IMR-90 (cell line): ENCODE measurements at regions not wholly inside any gene's neighbourhood (a gene's known extent, or its start where the extent isn't known, plus 50 kb on each side); places are given as distances from the start of the nearest gene placed in this dataset.
"Not testable (repeated sequence)": the region's sequence is repeated elsewhere in the genome, so short reads cannot be mapped to it uniquely, and the experiment has no call there.

ENCODE experiments used
- ATAC-seq: fragments of 200-7000 bp; cut with Tn5 transposase; 2 replicates; pipeline ENCODE4 v1.9.1; 2020; ENCODE audit warnings: low read depth, mild to moderate bottlenecking, moderate library complexity
- BruUV-seq: library from RNA; stranded (reverse); fragments of 400-500 nt; replicated peaks from 2 replicates; lab custom pipeline; 2021; lab: Mats Ljungman, UMichigan
- CTCF ChIA-PET: fragments of 300-600 bp; formaldehyde crosslinking; extraction: SDS; loops from one replicate; lab custom pipeline; 2021; ENCODE audit warnings: antibody characterized with exemption; lab: Yijun Ruan, JAX
- POLR2A ChIA-PET: fragments of 300-600 bp; sonication (Branson Sonifier 250); formaldehyde crosslinking; loops from one replicate; lab custom pipeline; 2022; ENCODE audit warnings: antibody characterized with exemption; ENCODE audit not compliant: unreplicated experiment; lab: Charles Lee
- DNase-seq: peaks from one replicate; pipeline ENCODE4 v3.0.0; 2013
- H2AFZ ChIP-seq: replicated peaks from 2 replicates; pipeline ENCODE3; 2013; ENCODE audit warnings: low read length, mild to moderate bottlenecking; ENCODE audit not compliant: poor library complexity
- H2AK5ac ChIP-seq: 2 replicates; pipeline ENCODE4 v1.6.1; 2013; ENCODE audit warnings: low read depth, low read length, inconsistent platforms
- H2AK9ac ChIP-seq: replicated peaks from 2 replicates; pipeline ENCODE3; 2013; ENCODE audit warnings: mild to moderate bottlenecking, low read depth, low read length, moderate library complexity; ENCODE audit not compliant: poor library complexity
- H2BK120ac ChIP-seq: 2 replicates; pipeline ENCODE4 v1.6.1; 2013; ENCODE audit warnings: low read depth, low read length, inconsistent platforms
- H2BK15ac ChIP-seq: 3 replicates; pipeline ENCODE4 v1.6.1; 2013; ENCODE audit warnings: low read depth, low read length, inconsistent platforms
- H2BK20ac ChIP-seq: 2 replicates; pipeline ENCODE4 v1.6.1; 2013; ENCODE audit warnings: low read depth, mild to moderate bottlenecking, inconsistent platforms, low read length, moderate library complexity
- H2BK5ac ChIP-seq: 2 replicates; pipeline ENCODE4 v1.6.1; 2013; ENCODE audit warnings: mild to moderate bottlenecking, low read depth, low read length, inconsistent platforms; ENCODE audit not compliant: poor library complexity, severe bottlenecking
- H3K14ac ChIP-seq: replicated peaks from 2 replicates; pipeline ENCODE4 v1.6.1; 2013; ENCODE audit warnings: low read depth, low read length, inconsistent platforms
- H3K18ac ChIP-seq: 2 replicates; pipeline ENCODE4 v1.6.1; 2013; ENCODE audit warnings: low read depth, low read length, control low read depth
- H3K23ac ChIP-seq: 2 replicates; pipeline ENCODE4 v1.6.1; 2013; ENCODE audit warnings: low read depth, low read length, inconsistent platforms
- H3K27ac ChIP-seq: 2 replicates; pipeline ENCODE4 v1.5.1; 2013; ENCODE audit warnings: mild to moderate bottlenecking, control low read depth, low read length; ENCODE audit not compliant: insufficient read depth
- H3K27me3 ChIP-seq: 2 replicates; pipeline ENCODE4 v1.6.1; 2013; ENCODE audit warnings: low read length; ENCODE audit not compliant: control insufficient read depth, insufficient read depth
- H3K36me3 ChIP-seq: 2 replicates; pipeline ENCODE4 v1.6.1; 2013; ENCODE audit warnings: low read length, mixed read lengths; ENCODE audit not compliant: control insufficient read depth, insufficient read depth
- H3K4ac ChIP-seq: 2 replicates; pipeline ENCODE4 v1.6.1; 2013; ENCODE audit warnings: low read depth, low read length, inconsistent platforms
- H3K4me1 ChIP-seq: 2 replicates; pipeline ENCODE4 v1.6.1; 2013; ENCODE audit warnings: low read length, mixed read lengths; ENCODE audit not compliant: control insufficient read depth, insufficient read depth
- H3K4me2 ChIP-seq: 2 replicates; pipeline ENCODE4 v1.6.1; 2013; ENCODE audit warnings: low read depth, mild to moderate bottlenecking, control low read depth, low read length, moderate library complexity
- H3K4me3 ChIP-seq: 2 replicates; pipeline ENCODE4 v1.5.1; 2013; ENCODE audit warnings: low read depth, mild to moderate bottlenecking, control low read depth, low read length, moderate library complexity; ENCODE audit not compliant: insufficient read depth
- H3K56ac ChIP-seq: 2 replicates; pipeline ENCODE4 v1.6.1; 2013; ENCODE audit warnings: low read length, inconsistent platforms; ENCODE audit not compliant: insufficient read depth; ENCODE audit errors: extremely low read depth
- H3K79me1 ChIP-seq, 2 experiments: 2 replicates each; pipeline ENCODE4 v1.6.1; 2013; ENCODE audit warnings: low read length in 2 of 2, inconsistent platforms in 1 of 2, low read depth in 1 of 2
- H3K9ac ChIP-seq: 2 replicates; pipeline ENCODE4 v1.6.1; 2013; ENCODE audit warnings: low read depth, low read length, control low read depth
- H3K9me1 ChIP-seq: 2 replicates; pipeline ENCODE4 v1.6.1; 2013; ENCODE audit warnings: low read length, inconsistent platforms; ENCODE audit not compliant: insufficient read depth
- H3K9me3 ChIP-seq: 2 replicates; pipeline ENCODE4 v1.6.1; 2013; ENCODE audit warnings: low read length; ENCODE audit not compliant: control insufficient read depth, insufficient read depth
- H4K20me1 ChIP-seq: 2 replicates; pipeline ENCODE4 v1.6.1; 2013; ENCODE audit warnings: low read length, inconsistent platforms; ENCODE audit not compliant: insufficient read depth
- H4K5ac ChIP-seq: 2 replicates; pipeline ENCODE4 v1.6.1; 2013; ENCODE audit warnings: mild to moderate bottlenecking, low read depth, low read length, control low read depth
- H4K8ac ChIP-seq, 2 experiments: 2 replicates each; pipeline ENCODE4 v1.6.1; 2013; ENCODE audit warnings: low read depth in 2 of 2, low read length in 2 of 2, control low read depth in 1 of 2, inconsistent platforms in 1 of 2
- H4K91ac ChIP-seq: 2 replicates; pipeline ENCODE4 v1.6.1; 2013; ENCODE audit warnings: low read depth, low read length, inconsistent platforms; ENCODE audit not compliant: insufficient read depth
- WGBS, 2 experiments: methylation state at CpG; one replicate each; pipeline versions ENCODE4 v1.1.5 to v1.1.7; 2013; ENCODE audit warnings: missing lambda C conversion rate in 2 of 2; ENCODE audit not compliant: insufficient read length in 1 of 2; ENCODE audit errors: extremely low coverage in 2 of 2; 5-methylcytosine and 5-hydroxymethylcytosine counted together
- dilution Hi-C: fragments of 300-500 bp; cut with HindIII; formaldehyde crosslinking; loops from one replicate; pipeline ENCODE4 v1.14.3; 2018; ENCODE audit warnings: low sequenced_read_pairs; ENCODE audit not compliant: unreplicated experiment
- in situ Hi-C: fragments of 300-500 bp; cut with MboI; formaldehyde crosslinking; loops from 3 replicates; pipeline ENCODE4 v1.14.3; 2019; ENCODE audit warnings: low sequenced_read_pairs, inconsistent platforms, mixed read lengths
- intact Hi-C: fragments of 100-400 bp; cut with micrococcal nuclease; formaldehyde crosslinking; loops from 2 replicates; pipeline ENCODE4 v1.10.0; 2022
- TF ChIP-seq, protein P1 (sequence below): conservative IDR thresholded peaks from 2 replicates; pipeline ENCODE4 v1.5.1; 2012; ENCODE audit warnings: mild to moderate bottlenecking, low read depth, low read length, improper control_type of control experiment

DNA sequence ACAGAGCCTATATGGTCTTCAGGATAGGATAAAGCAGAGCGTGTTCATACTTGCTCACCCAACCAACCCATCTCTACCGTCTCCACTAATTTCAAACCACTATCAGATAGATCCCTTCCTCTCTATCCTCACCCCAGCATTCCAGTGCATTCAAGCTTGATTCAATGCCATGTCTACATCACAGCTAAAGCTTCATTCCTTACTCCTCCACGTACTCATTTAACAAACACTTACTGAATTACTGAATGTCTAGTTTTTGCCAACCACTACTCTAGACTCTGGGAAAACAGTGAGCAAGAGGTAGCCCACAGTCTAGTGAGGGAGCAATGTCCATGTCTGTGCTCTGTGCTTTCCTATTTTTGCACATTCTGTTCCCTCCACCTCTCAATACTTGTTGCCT is 163.5 kb upstream of the MSX2 start:
- in situ Hi-C loops, result no loop called here
- peak overlapping the region; percentile 70; the same call in 1 of the 2 replicates for H3K18ac ChIP-seq
- H2BK20ac ChIP-seq, result peak overlapping the region; percentile 72
- H2AFZ ChIP-seq, result no peak overlapping the region
- TF ChIP-seq, protein P1, sequence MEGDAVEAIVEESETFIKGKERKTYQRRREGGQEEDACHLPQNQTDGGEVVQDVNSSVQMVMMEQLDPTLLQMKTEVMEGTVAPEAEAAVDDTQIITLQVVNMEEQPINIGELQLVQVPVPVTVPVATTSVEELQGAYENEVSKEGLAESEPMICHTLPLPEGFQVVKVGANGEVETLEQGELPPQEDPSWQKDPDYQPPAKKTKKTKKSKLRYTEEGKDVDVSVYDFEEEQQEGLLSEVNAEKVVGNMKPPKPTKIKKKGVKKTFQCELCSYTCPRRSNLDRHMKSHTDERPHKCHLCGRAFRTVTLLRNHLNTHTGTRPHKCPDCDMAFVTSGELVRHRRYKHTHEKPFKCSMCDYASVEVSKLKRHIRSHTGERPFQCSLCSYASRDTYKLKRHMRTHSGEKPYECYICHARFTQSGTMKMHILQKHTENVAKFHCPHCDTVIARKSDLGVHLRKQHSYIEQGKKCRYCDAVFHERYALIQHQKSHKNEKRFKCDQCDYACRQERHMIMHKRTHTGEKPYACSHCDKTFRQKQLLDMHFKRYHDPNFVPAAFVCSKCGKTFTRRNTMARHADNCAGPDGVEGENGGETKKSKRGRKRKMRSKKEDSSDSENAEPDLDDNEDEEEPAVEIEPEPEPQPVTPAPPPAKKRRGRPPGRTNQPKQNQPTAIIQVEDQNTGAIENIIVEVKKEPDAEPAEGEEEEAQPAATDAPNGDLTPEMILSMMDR, result no peak
- dilution Hi-C loops, result no loop called here
- no peaks in the 10 kb centered on the region for H3K27me3 ChIP-seq
- no peaks in the 10 kb centered on the region for H3K36me3 ChIP-seq
- WGBS, 2 experiments, result 88% methylated on average over 2 of the region's 3 CpGs; no CpG with 5 or more reads in 1 of the 2 experiments
- no peak overlapping the region for H3K23ac ChIP-seq
- H2AK9ac ChIP-seq, result no peak overlapping the region
- peaks cover 12% of the 10 kb centered on the region for H3K4me1 ChIP-seq
- peak overlapping the region; percentile 36; the same call in 2 of the 3 replicates for H2BK15ac ChIP-seq
- peak overlapping the region; percentile 2; the same call in 1 of the 2 replicates for H4K5ac ChIP-seq
- peak overlapping the region; percentile 89 for H2BK120ac ChIP-seq
- H2BK5ac ChIP-seq, result no peak overlapping the region
- POLR2A ChIA-PET, result no interaction called here
- ATAC-seq (no peak), DNase-seq (peak; percentile 32)
- no peaks in the 10 kb centered on the region for H4K20me1 ChIP-seq
- no peak overlapping the region for H2AK5ac ChIP-seq
- no peak overlapping the region for H3K14ac ChIP-seq
- H3K56ac ChIP-seq, result no peak overlapping the region
- no peak overlapping the region for H3K4me3 ChIP-seq
- no peak overlapping the region for H3K9ac ChIP-seq
- no peak overlapping the region for H3K4me2 ChIP-seq
- H3K27ac ChIP-seq, result no peak overlapping the region; the same call in 1 of the 2 replicates
- BruUV-seq, result no TSS peak
- intact Hi-C loops, result no loop called here
- peak overlapping the region in 1 of 2 experiments; percentile 52; a peak in 3 of 4 replicates for H4K8ac ChIP-seq
- H3K9me1 ChIP-seq, result no peaks in the 10 kb centered on the region
- peak overlapping the region; percentile 22; the same call in 1 of the 2 replicates for H4K91ac ChIP-seq
- H3K9me3 ChIP-seq, result no peaks in the 10 kb centered on the region
- H3K4ac ChIP-seq, result peak overlapping the region; percentile 20
- CTCF ChIA-PET, result interaction anchor here (0.6 to 0.8 kb wide), 3 partner anchors 11 to 1286 kb away, joined by 3 to 6 read pairs (median 4); no protein-coding TSS in a partner anchor
- H3K79me1 ChIP-seq, result no peaks in the 10 kb centered on the region

DNA sequence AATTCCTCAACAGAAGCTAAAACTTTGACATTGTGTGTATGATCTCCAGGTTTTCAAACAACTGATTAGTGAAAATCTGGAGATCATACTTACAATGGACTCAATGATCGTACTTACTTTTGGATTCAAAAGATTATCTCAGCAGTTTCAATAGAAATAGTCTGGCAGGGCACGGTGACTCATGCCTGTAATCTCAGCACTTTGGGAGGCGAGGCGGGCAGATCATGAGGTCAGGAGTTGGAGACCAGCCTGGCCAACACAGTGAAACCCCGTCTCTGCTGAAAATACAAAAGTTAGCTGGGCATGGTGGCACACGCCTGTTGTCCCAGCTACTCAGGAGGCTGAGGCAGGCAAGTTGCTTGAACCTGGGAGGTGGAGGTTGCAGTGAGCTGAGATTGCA is 161.3 kb upstream of the MSX2 start:
- H4K5ac ChIP-seq, H2BK5ac ChIP-seq, BruUV-seq, H3K27me3 ChIP-seq, H3K79me1 ChIP-seq, H2AK9ac ChIP-seq, POLR2A ChIA-PET, dilution Hi-C loops, H3K36me3 ChIP-seq, H3K56ac ChIP-seq, H4K20me1 ChIP-seq, H3K4me1 ChIP-seq, H3K9ac ChIP-seq, H3K18ac ChIP-seq, H3K4me2 ChIP-seq, H3K9me1 ChIP-seq, H2AFZ ChIP-seq, intact Hi-C loops, H3K14ac ChIP-seq, H3K23ac ChIP-seq, ATAC-seq, H3K27ac ChIP-seq, H2BK15ac ChIP-seq, DNase-seq, H4K8ac ChIP-seq, in situ Hi-C loops, H4K91ac ChIP-seq, H3K4ac ChIP-seq, CTCF ChIA-PET, H3K4me3 ChIP-seq, H3K9me3 ChIP-seq: not testable (repeated sequence)
- 0 out of 2 replicates have a peak overlapping the region, but pooled peaks have one; percentile 1 for H2AK5ac ChIP-seq
- peak overlapping the region; percentile 48 for H2BK120ac ChIP-seq
- H2BK20ac ChIP-seq, result 0 out of 2 replicates have a peak overlapping the region, but pooled peaks have one; percentile 48
- 78% methylated on average over 3 of the region's 6 CpGs; no CpG with 5 or more reads in 1 of the 2 experiments for WGBS, 2 experiments
